ENCODE measurements at regions not wholly inside any gene's neighbourhood (a gene's known extent, or its start where the extent isn't known, plus 50 kb on each side); places are given as distances from the start of the nearest gene placed in this dataset.

- DNase-seq (ENCODE audit: low spot score), result no peak
These were observed 379.4 kb downstream of the TNS1 start for GRCh38 chr2:217623281-217623912.

- DNase-seq (ENCODE audit: low spot score), result peak; percentile 87
These were observed 380.4 kb downstream of the TNS1 start for GRCh38 chr2:217622205-217623060.

DNA sequence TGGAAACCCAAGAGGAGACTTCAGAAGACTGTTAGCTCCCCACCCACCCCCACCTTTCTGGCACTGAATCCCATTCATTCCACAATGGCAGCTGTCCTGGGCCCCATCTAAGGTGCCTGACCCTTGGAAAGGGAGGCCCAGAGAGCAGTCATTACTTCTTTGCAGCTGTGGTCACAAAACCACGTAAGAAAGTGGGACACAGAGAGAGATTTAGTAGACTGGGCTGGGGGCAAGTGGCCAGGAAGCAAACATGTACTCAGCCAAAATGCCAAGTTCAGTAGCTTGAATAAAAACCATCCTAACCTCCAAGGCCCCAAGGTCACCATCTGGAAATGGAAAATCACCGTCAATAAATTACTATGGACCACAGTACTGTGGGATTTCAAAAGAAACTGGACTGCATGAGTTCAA, 381.4 kb downstream of the TNS1 start:
- DNase-seq (ENCODE audit: low spot score), result no peak

DNA sequence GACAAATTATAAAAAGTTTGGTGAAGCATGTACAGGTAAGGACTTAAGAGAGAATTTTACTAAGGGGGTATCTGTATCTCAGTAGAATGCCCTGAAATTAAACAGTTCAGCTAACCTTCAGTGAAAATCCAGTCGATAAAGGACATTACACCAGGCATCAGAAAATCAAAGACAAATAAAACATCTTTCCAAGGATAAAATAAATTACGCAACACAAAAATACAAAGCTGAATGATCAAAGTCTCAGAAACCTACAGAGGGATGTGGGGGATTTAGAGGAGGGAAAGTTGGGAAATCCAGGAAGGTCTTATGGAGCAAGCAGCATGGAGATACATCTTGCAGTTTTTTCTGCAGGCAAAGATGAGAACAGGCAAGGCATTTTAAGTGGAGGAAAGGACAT, 384.1 kb downstream of the TNS1 start:
- no peak for DNase-seq (ENCODE audit: low spot score)

DNA sequence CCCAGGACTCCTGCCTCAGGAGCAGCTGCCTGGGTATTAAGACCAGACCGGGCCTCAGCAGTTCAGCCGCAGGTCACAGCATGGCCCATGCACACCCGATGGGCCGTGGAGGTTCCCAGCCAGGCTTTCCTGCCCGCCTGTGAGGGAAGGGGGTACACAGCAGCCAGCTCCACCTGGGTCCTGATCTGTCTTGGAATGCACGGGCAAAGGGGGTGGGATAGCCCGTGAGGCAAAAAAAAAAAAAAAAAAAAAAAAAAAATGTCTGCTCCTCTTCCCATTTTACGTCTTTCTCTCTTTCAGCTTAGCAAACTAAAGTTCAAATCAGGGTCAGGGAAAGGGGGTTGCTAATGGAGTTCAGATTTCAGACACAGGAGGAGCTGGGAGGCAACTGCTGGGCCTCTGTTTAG, 385.2 kb downstream of the TNS1 start:
- no peak for DNase-seq (ENCODE audit: low spot score)

DNA sequence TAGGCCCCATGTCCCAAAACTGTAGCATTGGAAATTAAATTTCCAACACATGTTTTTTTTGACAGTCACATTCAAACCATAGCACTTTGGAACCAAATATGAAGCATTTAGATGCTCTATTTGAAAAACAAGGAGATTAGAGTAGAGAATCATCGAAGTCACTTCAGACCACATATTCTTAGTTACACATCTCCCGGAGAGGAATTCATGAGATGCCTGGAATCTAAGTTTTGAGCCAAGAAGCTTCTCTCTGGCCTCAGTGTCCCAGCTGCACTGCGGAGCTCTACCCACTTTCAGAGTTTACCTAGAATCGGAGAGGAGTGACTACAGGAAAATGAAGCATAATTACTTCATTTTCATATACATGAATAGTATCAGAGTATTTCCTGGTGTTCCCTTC, 385.9 kb downstream of the TNS1 start:
- no peak for DNase-seq (ENCODE audit: low spot score)

- DNase-seq (ENCODE audit: low spot score), result no peak
These were observed 387.6 kb downstream of the TNS1 start for GRCh38 chr2:217615171-217615570.

DNA sequence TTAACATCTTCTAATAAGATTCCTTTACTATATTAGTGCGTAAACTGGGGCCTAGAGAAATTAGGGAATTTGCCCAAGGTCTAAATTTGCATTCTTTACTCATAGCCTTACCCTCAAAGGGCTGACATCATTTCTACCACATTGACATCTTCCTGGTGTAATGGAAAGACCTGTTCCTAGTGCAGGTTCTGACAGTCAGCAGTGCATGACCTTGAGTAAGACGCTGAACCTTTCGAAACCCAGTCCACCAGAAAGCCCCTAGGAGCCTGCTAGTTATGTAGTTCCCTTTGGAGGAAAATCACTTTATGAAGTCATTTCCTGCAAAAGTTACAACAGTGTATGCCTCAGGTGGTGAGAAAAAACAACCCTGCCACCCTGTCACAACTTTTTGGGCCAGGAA, 388.3 kb downstream of the TNS1 start:
- DNase-seq (ENCODE audit: low spot score), result no peak

DNA sequence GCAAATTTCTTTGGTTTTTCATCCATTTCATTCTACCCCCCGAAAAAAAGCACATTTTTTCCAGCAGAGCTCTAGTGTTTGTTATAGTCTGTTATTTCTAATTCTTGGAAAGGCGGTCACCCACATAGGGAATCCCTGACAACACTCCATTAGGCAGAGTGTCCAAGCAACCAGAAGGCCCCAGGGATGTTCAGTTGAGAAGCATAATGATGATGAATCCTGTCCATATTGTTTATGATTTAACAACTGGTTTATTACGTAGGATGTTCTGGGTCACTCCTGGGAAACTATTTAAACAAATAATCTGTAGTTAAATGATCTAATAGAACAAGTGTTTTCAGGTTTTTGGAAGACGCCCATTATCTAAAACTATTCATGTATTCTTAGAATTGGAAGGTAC, 388.7 kb downstream of the TNS1 start:
- DNase-seq (ENCODE audit: low spot score), result no peak

- DNase-seq (ENCODE audit: low spot score), result no peak
These were observed 389.9 kb downstream of the TNS1 start for GRCh38 chr2:217612920-217613319.

DNA sequence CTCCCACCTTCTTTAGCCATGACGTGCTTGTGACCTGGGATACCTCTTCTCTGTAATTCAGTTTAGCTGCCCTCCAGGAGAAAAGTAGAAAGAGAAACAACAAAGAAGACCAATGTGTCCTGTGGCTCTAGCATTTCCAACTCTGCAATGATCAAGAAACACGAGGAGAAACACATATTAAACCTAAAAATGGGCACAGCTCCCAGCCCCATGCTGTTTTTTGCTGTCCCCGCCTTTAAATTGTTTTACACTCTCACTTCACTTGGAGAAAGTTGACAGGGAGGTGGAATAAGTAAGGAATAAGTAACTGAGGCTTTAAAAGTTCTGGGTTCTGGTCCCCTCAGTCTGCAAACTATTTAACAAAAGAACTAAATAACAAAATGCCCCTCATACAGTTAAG, 390.6 kb downstream of the TNS1 start:
- DNase-seq (ENCODE audit: low spot score), result no peak

- no peak for DNase-seq (ENCODE audit: low spot score)
These were observed 391.1 kb downstream of the TNS1 start for GRCh38 chr2:217611626-217612127.

- no peak for DNase-seq (ENCODE audit: low spot score)
These were observed 391.7 kb downstream of the TNS1 start for GRCh38 chr2:217611056-217611455.

DNA sequence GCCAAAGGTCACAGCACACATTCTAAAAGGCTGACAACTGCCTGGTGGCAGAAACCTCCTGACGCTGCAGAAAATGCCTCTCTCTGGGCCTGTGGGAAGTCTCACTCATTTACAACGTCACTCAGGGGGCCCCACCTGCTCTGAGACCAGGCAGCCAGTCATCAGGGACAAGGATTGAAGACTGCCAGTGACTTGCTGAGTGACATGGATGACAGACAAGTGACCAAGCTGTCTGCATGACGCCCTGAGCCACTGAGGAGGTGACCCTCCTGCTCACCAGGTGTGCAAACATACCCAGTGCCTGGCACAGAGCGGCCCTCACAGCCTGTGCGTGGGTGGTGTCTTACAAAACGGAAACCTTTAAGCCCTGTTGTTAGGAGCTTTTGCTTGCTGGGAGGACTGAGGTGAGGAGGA, 392.4 kb downstream of the TNS1 start:
- no peak for DNase-seq (ENCODE audit: low spot score)

GRCh38 chr2:217609952-217610351, 392.8 kb downstream of the TNS1 start:
- DNase-seq (ENCODE audit: low spot score), result no peak

GRCh38 chr2:217606296-217606695, 396.5 kb downstream of the TNS1 start:
- DNase-seq (ENCODE audit: low spot score), result peak; percentile 31

DNA sequence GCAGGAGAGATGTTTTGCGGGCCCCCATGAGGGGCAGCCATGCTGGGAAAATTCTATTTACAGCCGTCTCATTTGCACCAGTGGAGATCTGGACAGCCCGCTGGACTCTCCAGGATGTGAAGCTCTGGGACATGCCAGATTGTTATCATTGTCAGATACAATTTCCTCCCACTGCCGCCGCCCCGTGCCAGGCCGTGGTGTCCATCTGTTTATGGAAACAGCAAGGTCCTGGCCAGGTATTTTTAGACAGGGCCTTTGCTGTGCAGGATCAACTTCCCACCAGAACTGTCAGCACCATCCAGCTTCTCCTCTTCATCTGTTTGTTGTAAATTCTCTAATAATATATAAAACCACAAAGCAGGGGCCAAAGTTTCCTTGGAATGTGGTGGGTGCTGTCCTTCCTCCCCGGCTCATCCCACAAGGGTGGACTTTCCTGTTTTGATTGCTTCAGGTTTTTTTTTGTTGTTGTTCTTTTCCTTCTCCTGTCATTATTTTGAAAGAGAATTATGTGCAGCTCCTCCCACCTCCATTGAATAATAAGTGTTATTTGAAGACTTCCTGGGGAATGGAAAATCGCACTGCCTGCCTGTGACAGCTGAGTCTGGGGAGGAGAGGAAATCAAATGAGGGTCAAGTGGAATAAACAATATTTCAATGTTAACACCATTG, 398.1 kb downstream of the TNS1 start:
- no peak for DNase-seq (ENCODE audit: low spot score)

GRCh38 chr2:217601601-217602000, 401.2 kb downstream of the TNS1 start:
- no peak for DNase-seq (ENCODE audit: low spot score)

GRCh38 chr2:217599906-217600305, 402.9 kb downstream of the TNS1 start:
- DNase-seq (ENCODE audit: low spot score), result no peak

DNA sequence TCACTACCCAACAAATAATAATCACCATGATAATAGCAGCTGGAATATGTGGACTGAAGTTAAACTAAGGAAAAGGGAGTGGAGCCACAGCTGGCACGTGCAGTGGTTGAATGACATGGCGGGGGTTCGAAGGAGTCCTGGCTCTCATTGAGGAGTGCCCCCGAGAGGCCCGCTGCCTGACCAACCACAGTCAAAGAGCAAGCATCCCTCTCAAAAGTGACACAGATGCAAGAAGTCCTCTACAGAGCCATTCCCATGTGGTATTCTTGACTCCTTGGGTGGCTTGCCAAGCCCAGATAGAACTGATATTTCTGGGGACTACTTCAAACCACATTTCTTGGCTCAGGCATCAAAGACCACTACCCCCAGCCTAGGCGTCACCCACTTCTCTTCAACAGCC, 405.1 kb downstream of the TNS1 start:
- no peak for DNase-seq (ENCODE audit: low spot score)

DNA sequence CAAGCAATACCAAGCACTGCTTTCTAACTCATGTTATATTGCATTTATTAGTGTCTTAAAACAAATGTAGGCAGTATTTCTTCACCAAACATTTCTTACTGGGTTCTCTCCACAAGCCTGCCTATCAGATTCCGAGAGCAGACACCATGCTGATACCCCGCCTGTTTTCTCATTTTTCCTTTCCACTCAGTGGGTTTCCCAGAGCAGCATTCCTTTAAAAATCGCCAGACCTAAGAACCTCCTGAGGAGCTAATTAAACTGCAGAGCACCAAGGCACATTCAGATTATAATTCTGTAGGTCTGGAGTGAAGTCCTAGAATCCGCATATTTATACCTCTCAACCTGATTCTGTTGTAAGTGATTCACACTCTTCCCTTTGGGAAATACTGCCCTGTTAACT, 405.6 kb downstream of the TNS1 start:
- no peak for DNase-seq (ENCODE audit: low spot score)

GRCh38 chr2:217593732-217594131, 409.1 kb downstream of the TNS1 start:
- no peak for DNase-seq (ENCODE audit: low spot score)

DNA sequence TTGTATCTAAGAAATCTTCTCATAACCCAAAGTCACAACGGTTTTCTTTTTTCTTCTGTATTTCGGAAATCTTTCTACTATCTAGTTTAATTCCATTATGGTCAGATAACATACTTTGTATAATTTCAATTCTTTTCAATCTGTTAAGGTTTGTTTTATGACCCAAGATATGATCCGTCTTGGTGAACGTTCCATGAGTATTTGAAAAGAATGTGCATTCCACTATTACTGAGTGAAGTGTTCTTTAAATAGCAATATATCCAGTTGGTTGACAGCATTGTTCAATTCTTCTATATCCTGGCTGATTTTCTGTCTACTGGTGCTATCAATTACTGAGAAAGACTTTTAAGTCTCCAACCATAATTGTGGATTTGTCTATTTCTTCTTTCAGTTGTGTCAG, 414.5 kb downstream of the TNS1 start:
- no peak for DNase-seq (ENCODE audit: low spot score)

Data from COLO829 (cell line).